ENCODE measurements at regions not wholly inside any gene's neighbourhood (a gene's known extent, or its start where the extent isn't known, plus 50 kb on each side); places are given as distances from the start of the nearest gene placed in this dataset.
"Not testable (repeated sequence)": the region's sequence is repeated elsewhere in the genome, so short reads cannot be mapped to it uniquely, and the experiment has no call there.

GRCh38 chr2:38461470-38461869 lies 84.4 kb upstream of the ATL2 start:
- no peak overlapping the region for H3K4me3 ChIP-seq
- TF ChIP-seq CTCF (IDR thresholded peaks at IDR 0.05): no peak
- H3K4me1 ChIP-seq: peaks cover 4% of the 10 kb centered on the region
- H3K27ac ChIP-seq: no peak overlapping the region
- no peaks in the 10 kb centered on the region for H3K27me3 ChIP-seq
- intact Hi-C loops (cut with DNase I): no loop called here
- H3K9me3 ChIP-seq: no peaks in the 10 kb centered on the region
- H3K36me3 ChIP-seq: no peaks in the 10 kb centered on the region
- ATAC-seq: no peak
- DNase-seq: no peak

- DNase-seq: no peak
- intact Hi-C loops (cut with DNase I): no loop called here
- no peak for TF ChIP-seq CTCF (IDR thresholded peaks at IDR 0.05)
Observed at GRCh38 chr2:38460313-38460712, 83.2 kb upstream of the ATL2 start.

GRCh38 chr2:38454081-38454480 lies 77.0 kb upstream of the ATL2 start:
- no peak overlapping the region for H3K4me3 ChIP-seq
- H3K4me1 ChIP-seq: no peaks in the 10 kb centered on the region
- intact Hi-C loops (cut with DNase I): no loop called here
- H3K27me3 ChIP-seq: no peaks in the 10 kb centered on the region
- H3K36me3 ChIP-seq: no peaks in the 10 kb centered on the region
- no peak for ATAC-seq
- no peak overlapping the region for H3K27ac ChIP-seq
- no peaks in the 10 kb centered on the region for H3K9me3 ChIP-seq
- no peak for DNase-seq
- no peak for TF ChIP-seq CTCF (IDR thresholded peaks at IDR 0.05)

More at GRCh38 chr2:38460313-38460712, 83.2 kb upstream of the ATL2 start:
- Histone ChIP-seq H3K27ac (no peak overlapping the region), H3K27me3 (no peaks in the 10 kb centered on the region), H3K4me3 (no peak overlapping the region), H3K4me1 (no peaks in the 10 kb centered on the region), H3K36me3 (no peaks in the 10 kb centered on the region), H3K9me3 (no peaks in the 10 kb centered on the region)
- no peak for ATAC-seq

- DNase-seq; H3K9me3 ChIP-seq; intact Hi-C loops (cut with DNase I); H3K36me3 ChIP-seq; ATAC-seq; H3K4me3 ChIP-seq; H3K27ac ChIP-seq; H3K4me1 ChIP-seq; H3K27me3 ChIP-seq: not testable (repeated sequence)
Observed at GRCh38 chr2:38451778-38452177, 74.7 kb upstream of the ATL2 start.

GRCh38 chr2:38450509-38450908 lies 73.4 kb upstream of the ATL2 start:
- TF ChIP-seq CTCF (IDR thresholded peaks at IDR 0.05): no peak
- H3K4me1 ChIP-seq: no peaks in the 10 kb centered on the region
- intact Hi-C loops (cut with DNase I): no loop called here

GRCh38 chr2:38448692-38449410 lies 71.8 kb upstream of the ATL2 start:
- no peak for TF ChIP-seq CTCF (IDR thresholded peaks at IDR 0.05)
- Histone ChIP-seq H3K9me3 (no peaks in the 10 kb centered on the region), H3K4me1 (no peaks in the 10 kb centered on the region), H3K4me3 (no peak overlapping the region), H3K36me3 (no peaks in the 10 kb centered on the region), H3K27ac (no peak overlapping the region), H3K27me3 (no peaks in the 10 kb centered on the region)
- no peak for ATAC-seq
- intact Hi-C loops (cut with DNase I): no loop called here
- no peak for DNase-seq

More at GRCh38 chr2:38450509-38450908, 73.4 kb upstream of the ATL2 start:
- DNase-seq (no peak), ATAC-seq (no peak)
- Histone ChIP-seq H3K36me3 (no peaks in the 10 kb centered on the region), H3K27me3 (no peaks in the 10 kb centered on the region), H3K27ac (no peak overlapping the region), H3K9me3 (no peaks in the 10 kb centered on the region), H3K4me3 (no peak overlapping the region)
